Vagina (tissue), 2 donors: ENCODE measurements at regions not wholly inside any gene's neighbourhood (a gene's known extent, or its start where the extent isn't known, plus 50 kb on each side); places are given as distances from the start of the nearest gene placed in this dataset.

Experiments used
- DNase-seq, 2 donors: peaks; one replicate each; pipeline ENCODE4 v3.0.0-alpha.2; 2017; ENCODE audit errors: extremely low spot score in 2 of 2
- H3K27ac ChIP-seq: fragments of 200-600 bp; sonication (generic); one replicate; pipeline ENCODE4 v1.5.1; 2019
- H3K27me3 ChIP-seq: fragments of 200-600 bp; sonication (generic); one replicate; pipeline ENCODE4 v1.5.1; 2019
- H3K36me3 ChIP-seq, 2 donors: fragments of 200-600 bp; sonication (generic); one replicate each; pipeline ENCODE4 v1.5.1; 2017 to 2019
- H3K4me1 ChIP-seq: fragments of 200-600 bp; sonication (generic); one replicate; pipeline ENCODE4 v1.5.1; 2019
- H3K4me3 ChIP-seq, 2 donors: fragments of 200-600 bp; sonication (generic); 1 replicate in 1 of 2; 2 replicates in 1 of 2; pipeline ENCODE4 v1.5.1; 2016 to 2019
- H3K9me3 ChIP-seq: fragments of 200-600 bp; sonication (generic); one replicate; pipeline ENCODE4 v1.5.1; 2019
- CTCF ChIP-seq, 3 experiments: fragments of 450-650 bp in 2 of 3; fragments of 200-600 bp in 1 of 3; sonication (generic) in 1 of 3; IDR thresholded peaks; one replicate each; pipeline ENCODE4 v1.5.1; 2017 to 2019; ENCODE audit warnings: antibody characterized with exemption in 3 of 3, mild to moderate bottlenecking in 2 of 3, moderate library complexity in 2 of 3
- POLR2A ChIP-seq, 2 donors: fragments of 450-650 bp; IDR thresholded peaks; one replicate each; pipeline ENCODE4 v1.6.1; 2017; ENCODE audit warnings: antibody characterized with exemption in 2 of 2, mild to moderate bottlenecking in 2 of 2, moderate library complexity in 2 of 2
- POLR2AphosphoS5 ChIP-seq, 2 donors: sonication (generic); formaldehyde crosslinking; IDR thresholded peaks; one replicate each; pipeline ENCODE4 v1.9.0; 2017; ENCODE audit warnings: antibody characterized with exemption in 2 of 2, mild to moderate bottlenecking in 2 of 2, low read depth in 1 of 2; ENCODE audit not compliant: insufficient read depth in 1 of 2
- intact Hi-C: fragments of 100-400 bp; cut with DNase I; formaldehyde crosslinking; loops from one replicate; pipeline ENCODE4 v1.15.1; 2023

- intact Hi-C loops: no loop called here
- no peaks in the 10 kb centered on the region for H3K9me3 ChIP-seq
- TF ChIP-seq POLR2A (IDR thresholded peaks at IDR 0.05) (no peak), POLR2AphosphoS5 (IDR thresholded peaks at IDR 0.05; ENCODE audit: insufficient read depth in 1 of 2, low read depth in 1 of 2) (peak; percentile 12 to 61)
- no peak overlapping the region for H3K4me3 ChIP-seq
- H3K27ac ChIP-seq: peak overlapping the region; percentile 72
- H3K36me3 ChIP-seq: no peaks in the 10 kb centered on the region
- no peak for DNase-seq
- H3K4me1 ChIP-seq: peaks cover 41% of the 10 kb centered on the region
- H3K27me3 ChIP-seq: no peaks in the 10 kb centered on the region
Observed at GRCh38 chr16:79848719-79849118, 248.2 kb upstream of the MAF start.

- Histone ChIP-seq H3K36me3 (no peaks in the 10 kb centered on the region), H3K27ac (peak overlapping the region; percentile 72), H3K27me3 (no peaks in the 10 kb centered on the region), H3K4me3 (no peak overlapping the region), H3K4me1 (peaks cover 41% of the 10 kb centered on the region), H3K9me3 (no peaks in the 10 kb centered on the region)
- intact Hi-C loops: no loop called here
- TF ChIP-seq POLR2AphosphoS5 (IDR thresholded peaks at IDR 0.05; ENCODE audit: insufficient read depth in 1 of 2, low read depth in 1 of 2): no peak
- no peak for TF ChIP-seq POLR2A (IDR thresholded peaks at IDR 0.05)
- TF ChIP-seq CTCF (IDR thresholded peaks at IDR 0.05): no peak
- no peak for DNase-seq
Observed at GRCh38 chr16:79847569-79847968, 247.0 kb upstream of the MAF start.

- H3K9me3 ChIP-seq: no peaks in the 10 kb centered on the region
- no peak overlapping the region for H3K27ac ChIP-seq
- no peaks in the 10 kb centered on the region for H3K27me3 ChIP-seq
- H3K4me3 ChIP-seq: no peak overlapping the region
- intact Hi-C loops: no loop called here
- peaks cover 41% of the 10 kb centered on the region for H3K4me1 ChIP-seq
- H3K36me3 ChIP-seq: no peaks in the 10 kb centered on the region
- no peak for DNase-seq
- no peak for TF ChIP-seq CTCF (IDR thresholded peaks at IDR 0.05)
Observed at GRCh38 chr16:79847101-79847500, 246.6 kb upstream of the MAF start.

- Histone ChIP-seq H3K4me3 (no peak overlapping the region), H3K36me3 (no peaks in the 10 kb centered on the region), H3K9me3 (no peaks in the 10 kb centered on the region), H3K4me1 (peaks cover 36% of the 10 kb centered on the region), H3K27me3 (no peaks in the 10 kb centered on the region), H3K27ac (no peak overlapping the region)
- no peak for DNase-seq
- TF ChIP-seq POLR2A (IDR thresholded peaks at IDR 0.05) (no peak), POLR2AphosphoS5 (IDR thresholded peaks at IDR 0.05; ENCODE audit: insufficient read depth in 1 of 2, low read depth in 1 of 2) (no peak), CTCF (IDR thresholded peaks at IDR 0.05) (no peak)
- intact Hi-C loops: no loop called here
Observed at GRCh38 chr16:79845734-79846135, 245.2 kb upstream of the MAF start.

GRCh38 chr16:79845033-79845733 lies 244.6 kb upstream of the MAF start:
- intact Hi-C loops: no loop called here
- Histone ChIP-seq H3K36me3 (no peaks in the 10 kb centered on the region), H3K9me3 (no peaks in the 10 kb centered on the region), H3K27ac (no peak overlapping the region), H3K27me3 (no peaks in the 10 kb centered on the region), H3K4me1 (peaks cover 38% of the 10 kb centered on the region), H3K4me3 (no peak overlapping the region)
- no peak for TF ChIP-seq POLR2A (IDR thresholded peaks at IDR 0.05)
- no peak for TF ChIP-seq POLR2AphosphoS5 (IDR thresholded peaks at IDR 0.05; ENCODE audit: insufficient read depth in 1 of 2, low read depth in 1 of 2)
- no peak for TF ChIP-seq CTCF (IDR thresholded peaks at IDR 0.05)
- no peak for DNase-seq
